NAMALWA (cell line): ENCODE measurements at regions not wholly inside any gene's neighbourhood (a gene's known extent, or its start where the extent isn't known, plus 50 kb on each side); places are given as distances from the start of the nearest gene placed in this dataset.
A peak's percentile ranks its signal among the peaks of the same experiment; 100 is the strongest.
"Not testable (repeated sequence)": the region's sequence is repeated elsewhere in the genome, so short reads cannot be mapped to it uniquely, and the experiment has no call there.

Source experiments
- DNase-seq: peaks from one replicate; pipeline ENCODE4 v3.0.0-alpha.2; 2015; ENCODE audit warnings: low spot score

- DNase-seq = no peak
Measured at GRCh38 chr2:184993746-184994145, 395.4 kb downstream of the ZNF804A start.

- DNase-seq = no peak
Measured at GRCh38 chr2:185006481-185006880, 408.2 kb downstream of the ZNF804A start.

GRCh38 chr2:185012643-185013042, 414.3 kb downstream of the ZNF804A start:
- DNase-seq = peak; percentile 16

GRCh38 chr2:185014076-185014475, 415.7 kb downstream of the ZNF804A start:
- DNase-seq = no peak

GRCh38 chr2:185025891-185026290, 427.6 kb downstream of the ZNF804A start:
- DNase-seq = not testable (repeated sequence)

GRCh38 chr2:185035906-185036305, 437.6 kb downstream of the ZNF804A start:
- no peak for DNase-seq

GRCh38 chr2:185044323-185044874, 446.1 kb downstream of the ZNF804A start:
- DNase-seq = no peak

- DNase-seq = no peak
Measured at GRCh38 chr2:185050804-185051203, 452.5 kb downstream of the ZNF804A start.

GRCh38 chr2:185063761-185064160, 465.4 kb downstream of the ZNF804A start:
- no peak for DNase-seq

- DNase-seq = no peak
Measured at GRCh38 chr2:185066128-185066527, 467.8 kb downstream of the ZNF804A start.

GRCh38 chr2:185069107-185069506, 470.8 kb downstream of the ZNF804A start:
- DNase-seq = no peak

GRCh38 chr2:185074156-185074555, 475.8 kb downstream of the ZNF804A start:
- DNase-seq = no peak

- no peak for DNase-seq
Measured at GRCh38 chr2:185082749-185083148, 484.4 kb downstream of the ZNF804A start.

- no peak for DNase-seq
Measured at GRCh38 chr2:185108588-185108987, 510.3 kb downstream of the ZNF804A start.

- DNase-seq = no peak
Measured at GRCh38 chr2:185127412-185127811, 529.1 kb downstream of the ZNF804A start.

- DNase-seq = no peak
Measured at GRCh38 chr2:185128346-185128745, 530.0 kb downstream of the ZNF804A start.

GRCh38 chr2:185128996-185129395, 530.7 kb downstream of the ZNF804A start:
- no peak for DNase-seq

GRCh38 chr2:185130685-185131084, 532.4 kb downstream of the ZNF804A start:
- DNase-seq = peak; percentile 8

GRCh38 chr2:185132501-185133041, 534.2 kb downstream of the ZNF804A start:
- DNase-seq = no peak

GRCh38 chr2:185137700-185138099, 539.4 kb downstream of the ZNF804A start:
- DNase-seq = no peak

- no peak for DNase-seq
Measured at GRCh38 chr2:185142677-185143076, 544.3 kb downstream of the ZNF804A start.

GRCh38 chr2:185144159-185144919, 546.0 kb downstream of the ZNF804A start:
- DNase-seq = no peak

GRCh38 chr2:185145316-185146121, 547.2 kb downstream of the ZNF804A start:
- no peak for DNase-seq
